GM12892 (cell line): ENCODE measurements at regions not wholly inside any gene's neighbourhood (a gene's known extent, or its start where the extent isn't known, plus 50 kb on each side); places are given as distances from the start of the nearest gene placed in this dataset.

ENCODE experiments used
- POLR2A ChIP-seq: IDR thresholded peaks from 2 replicates; pipeline ENCODE4 v1.6.1; 2011; ENCODE audit warnings: low read depth, low read length, control low read depth
- POLR2AphosphoS5 ChIP-seq: IDR thresholded peaks from 2 replicates; pipeline ENCODE4 v1.6.1; 2011; ENCODE audit warnings: low read depth, low read length, control low read depth

- TF ChIP-seq POLR2A (no peak), POLR2AphosphoS5 (no peak)
Measured at GRCh38 chr5:2598503-2598902, 153.0 kb downstream of the IRX2 start.
